ENCODE measurements at regions not wholly inside any gene's neighbourhood (a gene's known extent, or its start where the extent isn't known, plus 50 kb on each side); places are given as distances from the start of the nearest gene placed in this dataset.

DNA sequence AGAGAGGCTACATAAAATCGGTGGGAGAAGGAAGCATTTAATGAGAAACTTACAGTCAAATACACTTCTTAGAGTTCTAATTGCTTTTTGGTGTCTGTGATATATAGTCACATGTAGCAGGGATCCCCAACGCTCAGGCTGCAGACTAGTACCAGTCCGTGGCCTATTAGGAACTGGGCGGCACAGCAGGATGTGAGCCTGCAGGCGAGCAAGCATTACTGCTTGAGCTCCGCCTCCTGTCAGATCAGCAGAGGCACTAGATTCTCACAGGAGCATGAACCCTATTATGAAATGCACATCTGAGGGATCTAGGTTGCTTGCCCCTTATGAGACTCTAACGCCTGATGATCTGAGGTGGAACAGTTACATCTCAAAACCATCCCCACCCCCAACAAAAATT is 158.5 kb downstream of the TANC2 start:
- TF ChIP-seq POLR2AphosphoS5 (IDR thresholded peaks at IDR 0.05) (no peak), POLR2A (IDR thresholded peaks at IDR 0.05) (no peak), EP300 (IDR thresholded peaks at IDR 0.05) (no peak)
- TF ChIP-seq, protein P1, sequence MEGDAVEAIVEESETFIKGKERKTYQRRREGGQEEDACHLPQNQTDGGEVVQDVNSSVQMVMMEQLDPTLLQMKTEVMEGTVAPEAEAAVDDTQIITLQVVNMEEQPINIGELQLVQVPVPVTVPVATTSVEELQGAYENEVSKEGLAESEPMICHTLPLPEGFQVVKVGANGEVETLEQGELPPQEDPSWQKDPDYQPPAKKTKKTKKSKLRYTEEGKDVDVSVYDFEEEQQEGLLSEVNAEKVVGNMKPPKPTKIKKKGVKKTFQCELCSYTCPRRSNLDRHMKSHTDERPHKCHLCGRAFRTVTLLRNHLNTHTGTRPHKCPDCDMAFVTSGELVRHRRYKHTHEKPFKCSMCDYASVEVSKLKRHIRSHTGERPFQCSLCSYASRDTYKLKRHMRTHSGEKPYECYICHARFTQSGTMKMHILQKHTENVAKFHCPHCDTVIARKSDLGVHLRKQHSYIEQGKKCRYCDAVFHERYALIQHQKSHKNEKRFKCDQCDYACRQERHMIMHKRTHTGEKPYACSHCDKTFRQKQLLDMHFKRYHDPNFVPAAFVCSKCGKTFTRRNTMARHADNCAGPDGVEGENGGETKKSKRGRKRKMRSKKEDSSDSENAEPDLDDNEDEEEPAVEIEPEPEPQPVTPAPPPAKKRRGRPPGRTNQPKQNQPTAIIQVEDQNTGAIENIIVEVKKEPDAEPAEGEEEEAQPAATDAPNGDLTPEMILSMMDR (IDR thresholded peaks at IDR 0.05), result no peak
